ENCODE measurements at regions not wholly inside any gene's neighbourhood (a gene's known extent, or its start where the extent isn't known, plus 50 kb on each side); places are given as distances from the start of the nearest gene placed in this dataset.

- Histone ChIP-seq H3K27me3 (replicated peaks; ENCODE audit: insufficient read depth, low read depth, low read length, poor library complexity) (no peaks in the 10 kb centered on the region), H3K36me3 (ENCODE audit: insufficient read depth, low read length, poor library complexity, severe bottlenecking) (no peaks in the 10 kb centered on the region), H3K4me3 (ENCODE audit: low read depth, low read length, poor library complexity, severe bottlenecking) (no peak overlapping the region), H3K4me1 (ENCODE audit: insufficient read depth, low read length, poor library complexity, severe bottlenecking) (no peaks in the 10 kb centered on the region), H3K9me3 (ENCODE audit: low read depth, low read length, poor library complexity, severe bottlenecking) (no peaks in the 10 kb centered on the region), H3K27ac (ENCODE audit: low read depth, low read length, poor library complexity, severe bottlenecking) (no peak overlapping the region)
- ChIA-PET CTCF (no interaction called here), POLR2A (ENCODE audit: low non-redundant PET) (no interaction called here)
- BruUV-seq (replicated peaks), result no TSS peak
- TF ChIP-seq CTCF (conservative IDR thresholded peaks at IDR 0.05; ENCODE audit: low read depth, low read length) (no peak), EZH2 (IDR thresholded peaks at IDR 0.05; ENCODE audit: borderline replicate concordance, low read depth, low read length, poor library complexity, severe bottlenecking) (no peak)
- DNase-seq (ENCODE audit: low spot score), result no peak
- intact Hi-C loops (cut with micrococcal nuclease; ENCODE audit: unreplicated experiment), result no loop called here
Observed at GRCh38 chr10:33798754-33799153, 464.3 kb upstream of the NRP1 start.

GRCh38 chr10:33796680-33797079 lies 462.2 kb upstream of the NRP1 start:
- TF ChIP-seq CTCF (conservative IDR thresholded peaks at IDR 0.05; ENCODE audit: low read depth, low read length) (no peak), EZH2 (IDR thresholded peaks at IDR 0.05; ENCODE audit: borderline replicate concordance, low read depth, low read length, poor library complexity, severe bottlenecking) (no peak)
- H3K9me3 ChIP-seq (ENCODE audit: low read depth, low read length, poor library complexity, severe bottlenecking), result no peaks in the 10 kb centered on the region
- ChIA-PET POLR2A (ENCODE audit: low non-redundant PET) (interaction anchor here (0.6 kb wide), 1 partner anchor 517 kb away, joined by 3 read pairs; no protein-coding TSS in a partner anchor), CTCF (interaction anchor here (0.6 kb wide), 1 partner anchor 392 kb away, joined by 3 read pairs; no protein-coding TSS in a partner anchor)
- DNase-seq (ENCODE audit: low spot score), result no peak
- intact Hi-C loops (cut with micrococcal nuclease; ENCODE audit: unreplicated experiment), result no loop called here
- BruUV-seq (replicated peaks), result no TSS peak
- no peaks in the 10 kb centered on the region for H3K4me1 ChIP-seq (ENCODE audit: insufficient read depth, low read length, poor library complexity, severe bottlenecking)
- no peak overlapping the region for H3K27ac ChIP-seq (ENCODE audit: low read depth, low read length, poor library complexity, severe bottlenecking)
- no peaks in the 10 kb centered on the region for H3K36me3 ChIP-seq (ENCODE audit: insufficient read depth, low read length, poor library complexity, severe bottlenecking)
- H3K27me3 ChIP-seq (replicated peaks; ENCODE audit: insufficient read depth, low read depth, low read length, poor library complexity), result no peaks in the 10 kb centered on the region
- no peak overlapping the region for H3K4me3 ChIP-seq (ENCODE audit: low read depth, low read length, poor library complexity, severe bottlenecking)

GRCh38 chr10:33795529-33795928 lies 461.1 kb upstream of the NRP1 start:
- TF ChIP-seq EZH2 (IDR thresholded peaks at IDR 0.05; ENCODE audit: borderline replicate concordance, low read depth, low read length, poor library complexity, severe bottlenecking), result no peak
- CTCF ChIA-PET, result no interaction called here
- no TSS peak for BruUV-seq (replicated peaks)

GRCh38 chr10:33794460-33794859 lies 460.0 kb upstream of the NRP1 start:
- CTCF ChIA-PET, result no interaction called here

More at GRCh38 chr10:33795529-33795928, 461.1 kb upstream of the NRP1 start:
- no peak for DNase-seq (ENCODE audit: low spot score)
- intact Hi-C loops (cut with micrococcal nuclease; ENCODE audit: unreplicated experiment), result no loop called here
- no peaks in the 10 kb centered on the region for H3K4me1 ChIP-seq (ENCODE audit: insufficient read depth, low read length, poor library complexity, severe bottlenecking)
- H3K4me3 ChIP-seq (ENCODE audit: low read depth, low read length, poor library complexity, severe bottlenecking), result no peak overlapping the region
- H3K27ac ChIP-seq (ENCODE audit: low read depth, low read length, poor library complexity, severe bottlenecking), result no peak overlapping the region
- POLR2A ChIA-PET (ENCODE audit: low non-redundant PET), result no interaction called here
- H3K36me3 ChIP-seq (ENCODE audit: insufficient read depth, low read length, poor library complexity, severe bottlenecking), result no peaks in the 10 kb centered on the region
- no peaks in the 10 kb centered on the region for H3K9me3 ChIP-seq (ENCODE audit: low read depth, low read length, poor library complexity, severe bottlenecking)
- H3K27me3 ChIP-seq (replicated peaks; ENCODE audit: insufficient read depth, low read depth, low read length, poor library complexity), result no peaks in the 10 kb centered on the region

More at GRCh38 chr10:33794460-33794859, 460.0 kb upstream of the NRP1 start:
- Histone ChIP-seq H3K27ac (ENCODE audit: low read depth, low read length, poor library complexity, severe bottlenecking) (no peak overlapping the region), H3K27me3 (replicated peaks; ENCODE audit: insufficient read depth, low read depth, low read length, poor library complexity) (no peaks in the 10 kb centered on the region), H3K36me3 (ENCODE audit: insufficient read depth, low read length, poor library complexity, severe bottlenecking) (no peaks in the 10 kb centered on the region), H3K4me1 (ENCODE audit: insufficient read depth, low read length, poor library complexity, severe bottlenecking) (no peaks in the 10 kb centered on the region), H3K4me3 (ENCODE audit: low read depth, low read length, poor library complexity, severe bottlenecking) (no peak overlapping the region), H3K9me3 (ENCODE audit: low read depth, low read length, poor library complexity, severe bottlenecking) (no peaks in the 10 kb centered on the region)
- POLR2A ChIA-PET (ENCODE audit: low non-redundant PET), result no interaction called here
- TF ChIP-seq CTCF (conservative IDR thresholded peaks at IDR 0.05; ENCODE audit: low read depth, low read length) (no peak), EZH2 (IDR thresholded peaks at IDR 0.05; ENCODE audit: borderline replicate concordance, low read depth, low read length, poor library complexity, severe bottlenecking) (no peak)
- intact Hi-C loops (cut with micrococcal nuclease; ENCODE audit: unreplicated experiment), result no loop called here
- no peak for DNase-seq (ENCODE audit: low spot score)
- BruUV-seq (replicated peaks), result no TSS peak
